ENCODE measurements at regions not wholly inside any gene's neighbourhood (a gene's known extent, or its start where the extent isn't known, plus 50 kb on each side); places are given as distances from the start of the nearest gene placed in this dataset.
A peak's percentile ranks its signal among the peaks of the same experiment; 100 is the strongest.

DNA sequence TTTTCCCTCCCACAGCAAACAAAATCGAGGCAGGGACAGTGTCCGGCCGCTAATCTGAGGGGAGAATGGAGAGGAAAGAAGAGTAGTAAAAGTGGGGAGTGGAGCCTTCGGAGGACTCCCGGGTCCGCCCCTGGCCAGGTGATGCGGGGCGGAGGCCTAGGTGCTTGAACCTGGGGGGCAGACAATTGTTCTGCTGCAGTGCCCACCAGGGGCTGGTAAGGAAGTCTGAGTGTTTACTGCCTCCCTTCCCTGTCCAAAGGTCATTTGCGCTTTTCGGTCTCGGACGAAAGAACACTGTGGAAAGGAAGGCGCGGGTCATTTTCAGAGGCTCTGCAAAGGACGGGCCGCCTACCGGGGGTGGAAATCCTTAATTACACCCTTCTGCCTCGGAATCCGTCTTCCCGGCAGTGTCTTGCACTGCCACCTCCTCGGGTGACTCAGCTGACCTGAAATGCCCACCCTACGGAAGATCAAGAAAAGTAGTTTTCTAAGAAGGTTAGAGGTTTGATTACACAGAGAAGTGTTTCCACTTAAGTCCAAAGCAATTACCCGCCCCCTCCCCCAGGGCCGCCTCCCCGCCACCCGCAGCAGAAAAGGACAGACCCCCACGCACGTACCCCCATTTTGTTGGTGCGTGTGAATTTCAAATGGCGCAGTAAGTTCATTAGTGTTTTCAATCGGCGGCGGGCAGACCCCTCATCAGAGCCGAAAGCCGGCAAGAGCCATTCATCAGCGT lies 99.9 kb upstream of the TENM3 start:
- intact Hi-C loops (cut with DNase I): no loop called here
- FAIRE-seq: no peak
- Histone ChIP-seq H3K4me3 (ENCODE audit: low read length in 3 of 3) (peak overlapping the region; percentile 48 to 77 (median 72)), H3K9ac (ENCODE audit: low read length in 3 of 3) (peak overlapping the region; percentile 24 to 64 (median 61)), H3K9me3 (ENCODE audit: control insufficient read depth in 2 of 3, insufficient read depth in 1 of 3, low read length in 3 of 3) (no peaks in the 10 kb centered on the region), H3K27me3 (ENCODE audit: control insufficient read depth, insufficient read depth, low read length) (peaks cover 15% of the 10 kb centered on the region), H3K27ac (ENCODE audit: low read depth in 2 of 2, low read length in 2 of 2) (peak overlapping the region in 1 of 2 donors; percentile 76), H3K4me1 (ENCODE audit: control insufficient read depth in 2 of 3, insufficient read depth in 2 of 3, low read depth in 1 of 3, low read length in 3 of 3) (peaks cover 0 to 6% (median 0%) of the 10 kb centered on the region in 3 donors), H3K36me3 (ENCODE audit: control insufficient read depth in 2 of 3, insufficient read depth in 3 of 3, low read length in 3 of 3) (no peaks in the 10 kb centered on the region)
- DNase-seq: peak in 4 of 5 donors; percentile 63 to 82 (median 76)
- TF ChIP-seq, protein P1, sequence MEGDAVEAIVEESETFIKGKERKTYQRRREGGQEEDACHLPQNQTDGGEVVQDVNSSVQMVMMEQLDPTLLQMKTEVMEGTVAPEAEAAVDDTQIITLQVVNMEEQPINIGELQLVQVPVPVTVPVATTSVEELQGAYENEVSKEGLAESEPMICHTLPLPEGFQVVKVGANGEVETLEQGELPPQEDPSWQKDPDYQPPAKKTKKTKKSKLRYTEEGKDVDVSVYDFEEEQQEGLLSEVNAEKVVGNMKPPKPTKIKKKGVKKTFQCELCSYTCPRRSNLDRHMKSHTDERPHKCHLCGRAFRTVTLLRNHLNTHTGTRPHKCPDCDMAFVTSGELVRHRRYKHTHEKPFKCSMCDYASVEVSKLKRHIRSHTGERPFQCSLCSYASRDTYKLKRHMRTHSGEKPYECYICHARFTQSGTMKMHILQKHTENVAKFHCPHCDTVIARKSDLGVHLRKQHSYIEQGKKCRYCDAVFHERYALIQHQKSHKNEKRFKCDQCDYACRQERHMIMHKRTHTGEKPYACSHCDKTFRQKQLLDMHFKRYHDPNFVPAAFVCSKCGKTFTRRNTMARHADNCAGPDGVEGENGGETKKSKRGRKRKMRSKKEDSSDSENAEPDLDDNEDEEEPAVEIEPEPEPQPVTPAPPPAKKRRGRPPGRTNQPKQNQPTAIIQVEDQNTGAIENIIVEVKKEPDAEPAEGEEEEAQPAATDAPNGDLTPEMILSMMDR (IDR thresholded peaks at IDR 0.05; ENCODE audit: borderline replicate concordance, extremely low read depth, insufficient read depth): no peak

DNA sequence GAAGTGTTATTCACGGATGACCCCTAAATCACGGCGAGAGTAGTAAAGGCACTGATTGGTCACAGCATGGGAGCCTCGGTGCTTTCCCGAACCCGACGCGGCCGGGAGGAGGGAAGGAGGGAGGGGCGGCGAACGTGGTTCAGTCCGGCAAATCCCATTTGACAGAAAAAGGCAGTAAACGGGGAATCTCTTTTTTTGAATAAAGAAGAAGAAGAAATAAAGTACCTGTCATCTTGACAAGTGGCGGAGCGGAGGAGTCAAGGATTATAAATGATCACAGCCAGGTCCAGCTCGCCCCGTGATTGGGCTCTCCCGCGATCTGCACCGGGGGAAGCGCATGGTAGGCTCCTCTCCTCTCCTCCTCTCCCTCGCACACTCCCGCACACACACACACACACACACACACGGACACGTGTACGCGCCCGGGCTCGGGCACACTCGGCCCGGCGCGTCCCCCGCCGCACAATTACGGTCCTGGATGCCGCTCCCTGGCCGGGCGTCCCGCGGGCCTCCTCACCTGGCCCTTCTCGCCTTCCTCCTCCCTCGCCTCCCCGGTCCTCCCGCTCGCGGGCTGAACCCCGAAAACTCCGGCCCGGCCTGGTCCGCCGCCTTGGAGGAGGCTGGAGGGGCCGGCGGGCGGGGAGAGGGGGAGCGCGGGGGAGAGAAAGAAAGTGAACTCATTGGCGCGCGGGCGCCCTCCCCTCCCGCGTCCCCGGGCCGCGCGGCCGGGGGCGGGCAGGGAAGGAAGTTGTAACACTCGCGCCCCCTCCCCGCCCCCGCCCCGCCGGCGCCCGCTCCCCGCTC lies 99.2 kb upstream of the TENM3 start:
- Histone ChIP-seq H3K4me3 (ENCODE audit: low read length in 3 of 3) (peak overlapping the region; percentile 44 to 77 (median 72)), H3K36me3 (ENCODE audit: control insufficient read depth in 2 of 3, insufficient read depth in 3 of 3, low read length in 3 of 3) (no peaks in the 10 kb centered on the region), H3K9me3 (ENCODE audit: control insufficient read depth in 2 of 3, insufficient read depth in 1 of 3, low read length in 3 of 3) (no peaks in the 10 kb centered on the region), H3K27ac (ENCODE audit: low read depth in 2 of 2, low read length in 2 of 2) (peak overlapping the region; percentile 36 to 76), H3K4me1 (ENCODE audit: control insufficient read depth in 2 of 3, insufficient read depth in 2 of 3, low read depth in 1 of 3, low read length in 3 of 3) (peaks cover 0 to 6% (median 0%) of the 10 kb centered on the region in 3 donors), H3K9ac (ENCODE audit: low read length in 3 of 3) (peak overlapping the region in 2 of 3 donors; percentile 61 to 64), H3K27me3 (ENCODE audit: control insufficient read depth, insufficient read depth, low read length) (peaks cover 15% of the 10 kb centered on the region)
- intact Hi-C loops (cut with DNase I): no loop called here
- TF ChIP-seq, protein P1 (IDR thresholded peaks at IDR 0.05; ENCODE audit: borderline replicate concordance, extremely low read depth, insufficient read depth): no peak
- DNase-seq (peak; percentile 82 to 91 (median 87)), FAIRE-seq (no peak)

DNA sequence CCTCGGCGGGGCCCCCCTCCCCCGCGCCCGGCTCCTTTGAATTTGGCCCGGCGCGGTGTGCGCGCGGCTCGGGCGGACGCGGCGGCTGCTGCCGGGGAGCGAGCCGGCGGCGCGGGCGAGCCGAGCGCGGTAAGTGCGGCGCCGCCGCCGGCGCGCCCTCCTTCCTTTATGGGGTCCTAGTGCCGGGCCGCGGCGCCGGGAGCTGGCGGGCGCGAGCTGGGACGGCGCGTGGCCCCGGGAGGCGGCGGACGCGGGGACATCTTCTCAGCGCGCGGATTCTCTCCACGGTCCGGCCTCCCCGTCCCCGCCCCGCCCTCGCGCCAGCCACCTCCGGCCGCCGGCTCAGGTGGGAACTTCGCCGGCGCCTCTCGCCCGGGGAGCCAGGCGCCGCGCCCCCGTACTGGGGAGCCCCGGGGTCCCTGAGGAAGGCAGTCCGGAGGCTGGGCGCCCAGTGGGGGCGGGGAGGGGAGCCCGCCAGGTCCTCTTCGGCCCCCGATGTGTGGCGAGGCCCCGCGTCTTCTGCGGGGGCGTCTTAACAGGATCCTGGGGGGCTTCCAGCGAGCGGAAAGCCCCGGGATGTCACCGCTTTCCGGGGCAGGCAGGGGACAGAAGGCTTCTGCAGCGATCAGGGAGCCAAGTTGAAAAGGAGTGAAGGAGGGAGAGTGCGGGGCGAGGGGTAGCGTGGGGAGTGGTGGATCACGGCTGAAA lies 98.4 kb upstream of the TENM3 start:
- DNase-seq (peak; percentile 41 to 76 (median 63)), FAIRE-seq (no peak)
- H3K4me3 ChIP-seq (ENCODE audit: low read length in 3 of 3): peak overlapping the region in 2 of 3 donors; percentile 53 to 58
- H3K9me3 ChIP-seq (ENCODE audit: control insufficient read depth in 2 of 3, insufficient read depth in 1 of 3, low read length in 3 of 3): no peaks in the 10 kb centered on the region
- TF ChIP-seq, protein P1 (IDR thresholded peaks at IDR 0.05; ENCODE audit: borderline replicate concordance, extremely low read depth, insufficient read depth): no peak
- H3K4me1 ChIP-seq (ENCODE audit: control insufficient read depth in 2 of 3, insufficient read depth in 2 of 3, low read depth in 1 of 3, low read length in 3 of 3): peaks cover 0 to 6% (median 0%) of the 10 kb centered on the region in 3 donors
- peaks cover 15% of the 10 kb centered on the region for H3K27me3 ChIP-seq (ENCODE audit: control insufficient read depth, insufficient read depth, low read length)
- H3K27ac ChIP-seq (ENCODE audit: low read depth in 2 of 2, low read length in 2 of 2): no peak overlapping the region
- intact Hi-C loops (cut with DNase I): no loop called here
- H3K36me3 ChIP-seq (ENCODE audit: control insufficient read depth in 2 of 3, insufficient read depth in 3 of 3, low read length in 3 of 3): no peaks in the 10 kb centered on the region
- peak overlapping the region in 2 of 3 donors; percentile 40 to 51 for H3K9ac ChIP-seq (ENCODE audit: low read length in 3 of 3)

Measured in kidney (tissue), 13 donors.